Renal pelvis (tissue), 1 donor: ENCODE measurements at regions not wholly inside any gene's neighbourhood (a gene's known extent, or its start where the extent isn't known, plus 50 kb on each side); places are given as distances from the start of the nearest gene placed in this dataset.

Experiments used
- DNase-seq: peaks from one replicate; pipeline ENCODE4 v3.0.0-alpha.2; 2013

DNA sequence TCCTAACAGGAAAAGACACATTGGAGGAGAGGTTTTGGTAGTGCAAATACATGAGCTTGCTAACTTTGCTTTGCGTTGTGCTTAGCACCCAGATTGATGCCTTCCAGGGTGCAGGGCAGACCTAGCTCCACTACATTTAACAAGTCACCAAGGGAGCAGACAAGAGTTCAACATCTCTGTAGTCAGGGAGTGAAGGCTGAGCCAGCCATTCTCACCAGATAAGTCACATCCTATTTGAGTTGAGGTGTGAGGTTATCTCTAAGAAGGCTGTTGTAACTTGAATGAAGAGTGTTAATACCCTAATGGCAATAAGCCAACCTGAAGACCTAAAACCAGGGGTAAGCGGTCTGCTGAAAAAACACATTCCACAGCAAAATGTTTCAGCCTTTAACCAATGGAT, 69.6 kb upstream of the DSEL start:
- DNase-seq = no peak

DNA sequence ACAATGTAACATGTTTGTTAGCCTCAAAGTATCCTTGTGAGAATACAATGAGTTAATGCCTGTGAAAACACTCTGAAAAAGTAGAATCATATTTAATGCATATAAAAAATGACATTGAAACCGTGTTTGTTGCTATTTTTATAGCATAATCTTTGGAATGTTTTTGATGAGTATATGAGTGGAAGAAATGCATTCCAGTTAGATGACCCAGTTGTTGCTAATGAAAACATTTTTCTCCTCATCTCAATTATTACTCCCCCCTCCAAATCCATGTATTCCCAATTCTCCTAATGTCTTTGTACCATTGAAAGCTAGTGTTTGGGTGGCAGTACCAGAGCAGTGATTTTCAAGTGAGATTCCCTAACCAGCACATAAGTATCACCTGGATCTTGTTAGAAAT, 67.1 kb upstream of the DSEL start:
- DNase-seq = no peak

DNA sequence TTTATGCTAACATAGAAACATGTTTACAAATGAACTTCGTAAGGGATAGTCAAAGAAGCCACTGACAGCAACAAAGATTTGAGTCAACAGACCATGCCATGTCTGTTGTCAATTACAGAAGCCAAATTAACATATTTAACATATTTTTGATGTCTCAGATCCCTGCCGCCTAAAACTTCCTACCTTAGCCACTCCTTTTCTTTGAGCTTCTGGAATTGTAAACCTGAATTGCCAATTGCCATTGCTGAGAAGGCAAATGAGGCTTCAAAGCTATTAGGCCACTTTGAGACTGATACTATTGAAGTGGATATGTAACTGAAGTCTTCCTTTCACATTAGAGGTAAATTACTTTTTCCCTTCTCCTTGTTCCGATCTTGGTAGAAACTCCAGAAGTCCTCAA, 66.0 kb upstream of the DSEL start:
- DNase-seq = no peak

DNA sequence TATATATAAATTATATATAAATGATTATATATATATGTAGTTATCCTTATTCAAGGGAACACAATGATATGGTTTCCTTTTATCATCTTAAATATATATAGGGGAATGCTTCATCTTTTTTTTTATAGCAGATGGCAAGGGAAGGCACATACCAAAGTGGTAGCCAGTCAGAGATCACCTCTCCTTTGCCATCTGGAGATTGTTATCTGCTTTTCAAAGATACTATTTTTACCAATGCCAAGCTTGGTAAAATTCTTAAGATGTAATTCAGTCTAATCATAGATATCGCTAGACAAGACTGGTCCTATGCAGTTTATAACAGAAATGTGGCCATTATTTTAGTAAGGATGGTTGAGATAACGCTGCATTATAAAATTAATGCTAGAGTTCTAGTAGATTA, 64.7 kb upstream of the DSEL start:
- no peak for DNase-seq

DNA sequence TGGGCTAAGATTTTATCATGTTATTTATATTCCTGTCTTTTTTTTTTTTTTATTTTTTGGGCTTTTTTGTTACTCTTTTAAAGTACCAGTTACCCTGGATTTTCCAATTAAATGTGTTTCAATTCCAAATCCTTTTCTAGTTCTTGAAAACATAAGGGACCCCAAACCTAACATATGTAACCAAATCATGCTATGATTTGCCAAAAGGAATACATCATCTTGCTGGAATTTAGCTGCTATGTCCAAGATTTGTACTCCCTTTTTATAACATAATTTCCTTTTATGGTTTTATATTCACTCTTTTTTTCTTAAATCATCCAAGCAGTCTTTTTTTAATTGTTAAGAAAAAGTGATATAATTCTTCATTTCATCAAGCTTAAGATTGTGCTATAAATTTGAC, 60.9 kb upstream of the DSEL start:
- no peak for DNase-seq

DNA sequence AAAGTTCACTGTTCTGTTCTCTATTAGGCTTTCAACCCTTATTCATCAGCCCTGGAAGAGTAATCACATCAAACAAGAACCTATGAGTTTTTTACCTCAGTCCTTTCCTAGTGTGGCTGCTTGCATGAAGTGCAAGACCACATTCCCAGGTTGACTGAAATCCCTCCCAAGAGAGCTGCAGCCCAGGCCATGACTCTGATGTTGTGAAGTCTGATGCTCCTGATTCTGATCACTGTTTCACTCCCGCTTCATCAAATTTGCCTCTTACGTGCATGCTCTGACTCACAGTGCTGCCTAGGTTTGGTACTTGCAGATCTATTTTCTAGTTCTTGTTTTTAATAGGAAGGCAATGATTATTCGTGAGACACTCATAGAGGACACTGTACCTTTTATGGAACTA, 58.2 kb upstream of the DSEL start:
- DNase-seq = no peak

DNA sequence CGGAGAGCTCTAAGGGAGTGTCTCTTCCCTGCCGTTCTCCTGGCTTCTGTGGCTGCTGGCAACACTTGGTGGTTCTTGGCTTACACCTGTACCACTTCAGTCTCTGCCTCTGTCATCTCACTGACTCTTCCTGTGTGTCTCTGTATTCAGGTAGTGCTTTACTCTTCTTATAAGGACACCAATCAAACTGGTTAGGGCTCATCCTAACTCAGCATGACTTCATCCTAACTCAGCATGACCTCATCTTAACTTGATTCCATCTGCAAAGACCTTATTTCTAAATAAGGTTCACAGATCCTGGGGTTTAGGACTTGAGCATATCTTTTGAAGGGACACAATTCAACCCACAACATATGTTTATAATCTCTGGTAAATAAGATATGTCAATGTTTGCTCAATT, 51.6 kb upstream of the DSEL start:
- no peak for DNase-seq
